SJSA1 (cell line): ENCODE measurements at regions not wholly inside any gene's neighbourhood (a gene's known extent, or its start where the extent isn't known, plus 50 kb on each side); places are given as distances from the start of the nearest gene placed in this dataset.

Experiments used
- DNase-seq, 2 experiments: peaks; one replicate each; pipeline ENCODE4 v3.0.0-alpha.2; 2015 to 2020; ENCODE audit warnings: low spot score in 2 of 2, low read depth in 1 of 2
- H3K27ac ChIP-seq: fragments of 250-450 bp; sonication (Bioruptor Pico); 2 replicates; pipeline ENCODE4 v1.5.1; 2020; ENCODE audit warnings: mild to moderate bottlenecking, moderate library complexity
- H3K27me3 ChIP-seq: fragments of 250-450 bp; sonication (Bioruptor Pico); replicated peaks from 2 replicates; pipeline ENCODE4 v1.5.1; 2020; ENCODE audit warnings: mild to moderate bottlenecking, moderate library complexity
- H3K36me3 ChIP-seq: fragments of 250-450 bp; sonication (Bioruptor Pico); 2 replicates; pipeline ENCODE4 v1.5.1; 2020; ENCODE audit warnings: mild to moderate bottlenecking
- H3K4me1 ChIP-seq: fragments of 250-450 bp; sonication (Bioruptor Pico); replicated peaks from 2 replicates; pipeline ENCODE4 v1.6.1; 2021; ENCODE audit warnings: mild to moderate bottlenecking
- H3K4me3 ChIP-seq: fragments of 250-450 bp; sonication (Bioruptor Pico); 2 replicates; pipeline ENCODE4 v1.5.1; 2020; ENCODE audit warnings: mild to moderate bottlenecking
- H3K9me3 ChIP-seq: fragments of 250-450 bp; sonication (Bioruptor Pico); replicated peaks from 2 replicates; pipeline ENCODE4 v1.5.1; 2020; ENCODE audit warnings: mild to moderate bottlenecking

DNA sequence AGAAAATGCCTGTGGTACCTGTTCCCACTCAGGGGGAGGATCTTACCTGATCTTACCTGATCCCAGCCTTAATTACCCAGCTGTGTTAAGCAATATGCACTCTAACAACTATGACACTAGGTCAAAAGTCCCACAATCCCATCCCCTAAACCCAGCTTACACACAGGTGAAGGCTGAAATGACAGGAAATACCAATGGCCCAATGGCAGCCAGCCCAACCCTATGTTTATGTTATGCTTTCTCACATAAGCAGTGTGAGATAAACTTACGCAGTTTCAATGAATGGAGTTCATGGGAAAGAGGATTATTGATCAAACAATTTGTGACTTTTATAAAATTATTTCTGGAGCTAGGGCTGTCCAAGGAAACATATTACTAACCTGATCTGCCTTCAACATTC, 91.9 kb downstream of the GPAM start:
- Histone ChIP-seq H3K27ac (no peak overlapping the region), H3K4me3 (no peak overlapping the region), H3K9me3 (no peaks in the 10 kb centered on the region), H3K36me3 (no peaks in the 10 kb centered on the region), H3K27me3 (0 out of 2 replicates have a peak, but pooled peaks cover 9% of the 10 kb centered on the region), H3K4me1 (no peaks in the 10 kb centered on the region)
- DNase-seq, result no peak

DNA sequence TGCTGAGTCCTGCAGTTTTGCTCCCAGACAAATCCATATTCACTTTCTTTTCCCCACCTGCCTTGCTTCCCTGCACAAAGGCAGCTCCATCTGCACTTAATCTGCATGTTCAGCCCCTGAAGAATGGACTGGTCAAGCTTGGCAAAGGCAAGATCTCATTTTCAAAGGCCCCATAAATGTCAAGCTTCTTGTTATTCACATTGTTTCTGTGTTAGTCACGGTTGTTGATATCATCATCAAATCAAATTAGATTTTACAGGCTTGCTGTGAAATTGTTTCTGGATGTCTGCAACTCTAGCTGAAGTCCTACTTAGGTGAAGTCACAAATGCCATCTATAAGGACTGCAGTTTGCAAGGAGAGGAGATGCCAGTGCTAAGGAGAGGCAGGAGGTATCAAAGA, 91.0 kb downstream of the GPAM start:
- Histone ChIP-seq H3K4me3 (no peak overlapping the region), H3K27me3 (0 out of 2 replicates have a peak, but pooled peaks cover under 1% of the 10 kb centered on the region), H3K9me3 (no peaks in the 10 kb centered on the region), H3K4me1 (no peaks in the 10 kb centered on the region), H3K27ac (no peak overlapping the region), H3K36me3 (no peaks in the 10 kb centered on the region)
- no peak for DNase-seq

- Histone ChIP-seq H3K27me3 (no peaks in the 10 kb centered on the region), H3K4me1 (no peaks in the 10 kb centered on the region), H3K27ac (no peak overlapping the region), H3K4me3 (no peak overlapping the region), H3K36me3 (no peaks in the 10 kb centered on the region), H3K9me3 (no peaks in the 10 kb centered on the region)
- DNase-seq, result no peak
Observed at GRCh38 chr10:112094984-112095383, 88.6 kb downstream of the GPAM start.

DNA sequence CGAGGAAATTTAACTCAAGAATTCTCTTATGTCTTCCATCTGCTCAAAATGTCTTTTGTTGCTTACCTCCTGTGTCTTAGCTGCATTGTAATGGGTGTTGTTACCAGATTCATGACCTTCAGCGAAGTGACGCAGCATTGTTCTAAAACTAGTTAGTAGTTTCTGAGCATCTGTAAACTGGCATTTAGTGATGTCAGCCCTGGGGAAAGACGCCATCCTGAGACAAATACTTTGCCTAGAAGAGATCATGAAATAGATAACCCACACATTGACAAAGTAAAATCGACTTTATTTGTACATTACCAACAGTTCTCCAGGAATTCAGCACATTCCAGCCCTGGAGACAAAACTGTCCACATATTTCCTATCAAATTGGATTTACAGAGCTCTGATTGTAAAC, 87.8 kb downstream of the GPAM start:
- H3K36me3 ChIP-seq, result no peaks in the 10 kb centered on the region
- no peak for DNase-seq

DNA sequence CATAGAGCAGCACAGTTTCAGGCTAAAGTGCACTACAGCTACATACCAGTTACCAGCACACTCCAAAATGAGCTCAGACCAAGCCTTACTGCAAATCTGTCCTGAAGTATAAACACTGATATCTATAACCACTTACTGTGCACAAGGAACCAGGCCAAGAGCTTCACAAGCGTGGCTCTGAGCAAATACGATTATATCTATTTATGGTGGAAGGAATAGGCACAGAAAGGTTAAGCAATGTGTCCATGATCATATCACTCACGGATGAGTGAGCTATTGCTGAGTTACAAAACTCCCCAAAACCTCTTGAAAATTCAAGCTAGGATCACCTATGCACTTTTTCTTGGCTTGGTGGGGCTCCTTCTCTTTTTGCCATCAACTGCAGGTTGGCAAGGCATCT, 84.9 kb downstream of the GPAM start:
- no peak for DNase-seq
- Histone ChIP-seq H3K27me3 (no peaks in the 10 kb centered on the region), H3K27ac (no peak overlapping the region), H3K36me3 (no peaks in the 10 kb centered on the region), H3K9me3 (no peaks in the 10 kb centered on the region), H3K4me3 (no peak overlapping the region), H3K4me1 (no peaks in the 10 kb centered on the region)

More for the DNA sequence above, 87.8 kb downstream of the GPAM start:
- H3K4me1 ChIP-seq, result no peaks in the 10 kb centered on the region
- H3K4me3 ChIP-seq, result no peak overlapping the region
- no peaks in the 10 kb centered on the region for H3K9me3 ChIP-seq
- no peak overlapping the region for H3K27ac ChIP-seq
- no peaks in the 10 kb centered on the region for H3K27me3 ChIP-seq
